NCI-H510A treated with DMSO at 0.1 percent for 48 hours (cell line): ENCODE measurements at regions not wholly inside any gene's neighbourhood (a gene's known extent, or its start where the extent isn't known, plus 50 kb on each side); places are given as distances from the start of the nearest gene placed in this dataset.
"Not testable (repeated sequence)": the region's sequence is repeated elsewhere in the genome, so short reads cannot be mapped to it uniquely, and the experiment has no call there.

Source experiments
- DNase-seq: peaks from one replicate; lab custom pipeline; 2025; lab: John Stamatoyannopoulos, UW

DNA sequence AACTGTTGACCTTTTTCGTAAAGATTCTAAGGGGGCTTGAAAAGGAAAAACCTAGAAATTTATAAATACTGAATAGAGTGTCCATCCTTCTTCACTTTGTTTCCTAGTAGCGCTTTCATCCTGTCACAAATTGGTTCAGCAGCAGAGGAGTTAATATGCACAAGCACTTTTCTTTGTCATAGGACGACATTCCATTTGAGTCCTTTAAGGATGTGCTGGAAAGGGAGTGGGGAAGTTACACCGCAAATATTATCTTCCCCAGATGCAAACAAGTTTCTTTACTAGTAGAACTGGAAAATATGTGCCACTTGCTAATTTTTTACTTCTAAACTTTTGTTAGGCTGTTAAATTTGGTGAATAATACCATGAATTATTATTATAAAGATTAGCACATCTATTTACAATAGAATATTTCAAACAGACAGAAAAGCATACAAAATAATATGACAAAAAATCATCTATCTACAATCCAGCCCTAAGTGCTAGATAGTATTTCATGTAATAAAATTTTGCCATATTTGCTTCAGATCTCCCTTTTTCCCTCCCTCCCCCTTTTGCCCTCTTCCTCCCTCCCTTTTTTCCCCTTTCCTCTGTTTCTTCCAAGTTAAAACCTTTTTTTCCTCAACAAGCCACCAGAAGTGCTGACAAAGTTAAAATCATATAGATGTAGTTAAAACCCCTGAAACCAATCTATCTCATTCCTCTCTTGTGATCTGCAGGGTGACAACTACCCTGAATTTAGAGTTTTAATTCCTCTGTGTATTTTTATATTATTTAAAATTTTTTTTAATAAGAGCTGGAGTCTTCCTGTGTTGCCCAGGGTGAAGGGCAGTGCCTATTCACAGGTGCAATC is 50.5 kb upstream of the MAP4K3 start:
- DNase-seq: no peak

DNA sequence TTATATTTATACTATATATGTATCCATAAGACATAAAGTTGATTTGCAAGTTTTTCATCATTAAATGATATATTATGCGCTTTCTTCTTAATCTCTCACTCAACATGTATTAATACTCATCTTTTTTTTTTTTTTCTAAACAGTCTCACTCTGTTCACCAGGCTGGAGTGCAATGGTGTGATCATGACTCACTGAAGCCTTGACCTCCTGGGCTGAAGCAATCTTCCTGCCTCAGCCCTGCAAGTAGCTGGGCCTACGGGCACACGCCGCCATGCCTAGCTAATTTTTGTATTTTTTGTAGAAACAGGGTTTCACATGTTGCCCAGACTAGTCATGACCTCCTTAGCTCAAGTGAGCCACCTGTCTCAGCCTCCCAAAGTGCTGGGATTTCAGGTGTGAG is 51.4 kb upstream of the MAP4K3 start:
- no peak for DNase-seq

DNA sequence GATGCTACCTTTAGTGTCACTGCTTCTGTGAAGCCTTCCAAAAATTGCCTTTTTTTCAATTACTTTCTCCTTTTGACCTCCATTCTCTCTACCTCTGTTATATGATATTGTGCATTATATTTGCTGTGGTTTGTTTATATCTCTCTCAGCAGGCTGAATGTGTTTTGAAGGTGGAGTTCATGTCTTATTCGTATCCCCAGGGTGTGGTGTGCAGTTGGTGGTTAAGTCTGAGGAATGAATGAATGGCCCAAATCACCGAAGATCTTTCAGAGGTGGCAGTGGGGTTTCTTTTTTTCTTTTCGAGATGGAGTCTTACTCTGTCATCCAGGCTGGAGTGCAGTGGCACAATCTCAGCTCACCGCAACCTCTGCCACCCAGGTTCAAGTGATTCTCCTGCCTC is 53.5 kb upstream of the MAP4K3 start:
- no peak for DNase-seq

DNA sequence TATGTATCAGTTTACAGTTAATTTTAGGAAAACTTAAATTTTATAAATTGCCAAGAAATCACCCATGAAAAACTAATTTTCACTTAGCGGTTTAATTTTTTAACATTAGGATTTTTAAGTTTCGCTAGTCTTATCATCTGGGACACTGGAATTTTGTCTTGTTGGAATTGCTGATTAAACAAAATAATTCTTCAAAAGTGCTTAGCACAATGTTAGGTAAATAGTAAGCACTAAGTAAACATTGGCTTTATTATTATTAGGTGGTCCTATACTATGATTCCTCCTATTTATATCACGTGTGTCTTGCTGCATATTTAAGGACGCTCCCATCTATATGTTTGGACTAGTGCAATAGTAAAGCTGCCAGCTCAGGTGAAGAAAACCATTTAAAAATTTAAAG is 54.6 kb upstream of the MAP4K3 start:
- DNase-seq: no peak

DNA sequence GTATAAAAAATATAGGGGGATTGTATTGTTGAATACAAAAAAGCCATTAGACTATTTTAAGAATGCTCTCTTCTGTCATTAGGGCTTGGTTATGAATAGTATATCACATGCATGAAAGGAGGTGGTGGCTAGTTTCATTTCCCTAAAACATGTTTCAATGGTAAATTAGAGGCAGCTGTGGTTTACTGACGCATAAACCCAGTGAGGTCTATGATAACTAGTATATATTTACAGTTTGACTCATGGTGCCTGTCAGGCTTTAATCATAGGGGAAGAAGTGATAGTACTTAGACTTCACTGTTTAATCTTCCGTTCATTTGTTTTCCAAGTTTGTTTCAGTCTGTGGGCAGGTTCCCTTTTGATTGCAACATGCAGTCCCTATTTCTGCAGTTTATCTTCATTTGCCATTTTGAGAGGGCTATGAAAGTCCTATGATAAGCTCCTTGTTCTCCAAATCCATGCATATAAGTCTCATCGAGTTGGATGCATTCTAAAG is 55.1 kb upstream of the MAP4K3 start:
- no peak for DNase-seq

DNA sequence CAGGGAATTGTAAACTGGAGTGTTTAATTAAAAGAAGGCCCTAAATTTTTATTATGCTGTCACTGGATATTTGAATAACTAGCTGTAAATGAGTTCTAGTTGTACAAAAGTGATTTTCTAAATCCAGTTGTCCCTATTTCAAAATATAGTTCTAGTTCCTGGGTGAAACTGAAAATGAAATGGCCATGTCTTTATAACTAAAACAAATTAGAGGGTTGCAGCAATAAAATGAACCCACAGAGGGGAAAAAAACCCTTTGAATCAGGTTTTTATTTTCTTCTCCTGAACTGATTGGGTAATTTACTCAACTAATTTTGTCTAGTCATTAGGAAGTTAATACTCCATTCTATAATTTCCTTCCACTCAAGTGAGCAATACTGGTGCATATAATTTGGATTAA is 55.6 kb upstream of the MAP4K3 start:
- no peak for DNase-seq

DNA sequence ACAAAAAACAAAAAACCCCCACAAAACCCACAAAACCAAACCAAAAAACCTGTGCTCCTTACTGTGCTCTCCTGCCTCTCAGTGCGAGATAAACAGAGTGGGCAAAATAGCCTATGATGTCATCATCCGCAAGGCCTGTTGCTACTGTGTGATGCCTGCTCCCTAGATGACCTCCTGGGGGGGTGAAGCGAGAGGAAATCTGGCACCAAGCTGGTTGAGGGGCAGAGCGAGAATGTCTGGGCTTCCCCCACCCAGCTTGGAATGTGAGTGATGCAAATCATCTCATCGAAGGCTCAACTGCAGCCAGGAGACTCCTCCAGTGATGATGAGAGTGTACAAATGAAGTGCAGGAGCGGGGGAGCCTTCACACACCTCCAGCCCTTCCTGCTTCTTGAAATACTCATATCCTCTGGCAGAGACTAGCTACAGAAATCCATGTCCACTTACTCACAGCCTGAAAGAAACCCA is 57.7 kb upstream of the MAP4K3 start:
- no peak for DNase-seq

DNA sequence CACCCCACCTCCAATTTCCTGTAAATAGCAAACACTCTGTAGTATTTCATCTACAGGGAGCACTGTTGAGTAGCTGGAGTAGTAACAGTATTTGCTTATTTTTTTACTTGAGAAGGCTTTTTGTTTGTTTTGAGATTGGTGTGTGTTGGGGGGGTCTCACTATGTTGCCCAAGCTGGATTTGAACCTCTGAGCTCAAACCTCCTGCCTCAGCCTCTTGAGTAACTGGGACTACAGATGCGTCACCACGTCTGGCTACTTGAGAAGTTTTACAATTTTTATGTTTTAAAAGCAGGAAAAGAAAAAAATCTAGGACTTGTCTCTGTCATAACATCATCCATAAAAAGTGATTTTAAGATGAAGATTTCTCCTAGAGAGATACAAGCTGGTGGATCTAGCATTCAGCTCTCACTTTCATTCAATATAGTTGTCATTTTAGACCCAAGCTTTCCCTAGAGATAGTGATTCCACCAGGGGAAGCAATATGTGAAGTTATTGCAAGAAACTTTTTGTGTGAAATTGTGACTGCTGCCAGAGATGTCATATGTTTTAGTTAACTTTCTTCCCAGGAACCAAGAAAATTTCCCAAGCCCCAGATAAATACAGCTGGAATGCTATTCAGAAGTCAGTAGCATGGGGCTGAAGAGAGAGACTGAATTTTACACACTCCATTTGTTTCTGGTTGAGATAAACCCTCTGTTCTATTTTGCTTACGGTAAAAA is 60.2 kb upstream of the MAP4K3 start:
- no peak for DNase-seq

DNA sequence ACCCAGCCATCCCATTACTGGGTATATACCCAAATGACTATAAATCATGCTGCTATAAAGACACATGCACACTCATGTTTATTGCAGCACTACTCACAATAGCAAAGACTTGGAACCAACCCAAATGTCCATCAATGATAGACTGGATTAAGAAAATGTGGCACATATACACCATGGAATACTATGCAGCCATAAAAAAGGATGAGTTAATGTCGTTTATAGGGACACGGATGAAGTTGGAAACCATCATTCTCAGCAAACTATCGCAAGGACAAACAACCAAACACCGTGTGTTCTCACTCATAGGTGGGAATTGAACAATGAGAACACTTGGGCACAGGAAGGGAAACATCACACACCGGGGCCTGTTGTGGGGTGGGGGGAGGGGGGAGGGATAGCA is 61.1 kb upstream of the MAP4K3 start:
- DNase-seq: not testable (repeated sequence)

DNA sequence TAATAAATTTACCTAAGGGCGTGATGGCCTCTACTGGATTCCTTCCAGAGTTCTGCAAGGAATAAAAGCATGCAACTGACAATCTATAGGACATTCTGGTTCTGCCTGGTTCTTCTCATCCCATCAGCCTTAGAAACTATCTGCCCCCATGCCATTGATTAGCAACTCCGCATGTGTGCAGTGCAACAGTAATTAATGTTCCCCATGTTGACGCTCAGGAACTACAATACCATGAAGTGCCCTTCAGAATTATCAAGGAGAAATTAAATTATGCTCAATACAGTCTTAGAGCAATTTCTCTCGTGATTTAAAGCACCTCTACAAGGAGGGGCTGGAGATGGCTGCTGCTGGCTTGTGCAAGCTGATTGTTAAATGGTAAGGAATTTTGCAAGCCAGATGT is 61.7 kb upstream of the MAP4K3 start:
- DNase-seq: no peak

DNA sequence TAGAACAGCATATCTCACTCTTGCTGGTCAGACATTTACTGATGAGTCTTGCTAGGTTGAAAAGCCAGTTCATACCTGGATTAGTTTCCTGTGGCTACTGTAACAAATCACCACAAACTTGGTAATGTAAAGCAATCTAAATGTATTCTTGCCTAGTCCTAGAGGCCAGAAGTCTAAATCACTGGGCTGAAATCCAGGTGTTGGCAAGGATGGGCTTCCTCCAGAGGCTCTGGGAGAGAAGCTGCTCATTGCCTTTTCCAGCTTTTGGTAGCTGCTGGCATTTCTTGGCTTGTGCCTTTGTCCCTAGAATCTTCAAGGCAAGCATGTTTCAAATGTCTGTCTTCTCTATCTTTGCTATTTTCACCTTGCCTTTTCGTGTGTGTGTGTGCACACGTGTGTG is 62.3 kb upstream of the MAP4K3 start:
- DNase-seq: no peak

DNA sequence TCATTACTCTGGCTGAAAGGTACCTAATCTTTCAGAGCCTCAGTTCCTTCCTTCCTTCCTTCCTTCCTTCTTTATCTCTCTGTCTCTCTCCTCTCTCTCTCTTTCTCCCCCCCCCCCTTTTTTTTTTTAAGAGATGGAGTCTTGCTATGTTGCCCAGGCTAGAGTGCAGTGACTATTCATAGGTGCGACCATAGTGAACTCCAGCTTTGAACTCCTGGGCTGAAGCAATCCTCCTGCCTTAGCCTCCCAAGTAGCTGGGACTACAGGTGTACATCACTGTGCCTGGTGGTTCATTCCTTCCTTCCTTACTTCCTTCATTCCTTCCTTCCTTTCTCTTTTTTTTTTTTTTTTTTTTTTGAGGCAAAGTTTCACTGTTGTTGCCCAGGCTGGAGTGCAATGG is 64.3 kb upstream of the MAP4K3 start:
- DNase-seq: no peak

DNA sequence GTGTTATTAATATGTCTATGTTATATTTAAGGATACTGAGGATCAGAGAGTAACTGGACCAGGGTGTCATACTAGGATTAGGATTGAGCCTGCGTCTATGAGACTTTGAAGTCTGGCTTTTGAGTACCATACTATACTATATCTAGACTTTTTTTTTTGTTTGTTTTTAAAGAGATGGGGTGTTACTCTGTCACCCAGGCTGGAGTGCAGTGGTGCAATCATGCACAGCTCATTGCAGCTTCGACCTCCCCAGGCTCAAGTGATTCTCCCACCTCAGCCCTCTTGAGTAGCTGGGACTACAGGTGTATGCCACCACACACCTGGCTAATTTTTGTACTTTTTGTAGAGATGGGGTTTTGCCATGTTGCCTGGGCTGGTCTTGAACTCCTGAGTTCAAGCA is 66.2 kb upstream of the MAP4K3 start:
- DNase-seq: no peak

DNA sequence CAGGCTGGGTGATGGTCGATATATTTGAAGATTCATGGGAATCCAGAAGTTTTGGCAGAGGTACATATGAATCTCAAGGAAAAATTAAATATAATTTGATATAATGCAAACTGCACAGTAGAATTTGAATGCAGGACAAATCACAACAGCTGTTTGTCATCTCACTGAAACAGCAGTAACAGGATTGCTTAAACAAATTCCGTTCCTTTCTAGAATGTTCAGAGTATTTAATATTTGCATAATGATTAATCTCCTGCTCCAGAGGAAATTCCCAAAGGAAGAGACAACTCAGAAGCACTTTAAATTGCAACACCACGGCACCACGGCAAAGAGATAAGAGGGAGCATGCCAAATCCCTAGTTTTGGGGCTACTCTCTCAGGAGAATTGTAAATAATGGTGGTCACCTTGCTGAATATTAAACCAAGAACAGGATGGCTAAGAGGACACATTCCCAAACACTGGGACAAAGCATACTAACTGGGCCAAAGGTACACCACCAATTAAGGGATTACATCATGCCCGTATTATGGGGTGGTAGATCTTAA is 67.8 kb upstream of the MAP4K3 start:
- no peak for DNase-seq

DNA sequence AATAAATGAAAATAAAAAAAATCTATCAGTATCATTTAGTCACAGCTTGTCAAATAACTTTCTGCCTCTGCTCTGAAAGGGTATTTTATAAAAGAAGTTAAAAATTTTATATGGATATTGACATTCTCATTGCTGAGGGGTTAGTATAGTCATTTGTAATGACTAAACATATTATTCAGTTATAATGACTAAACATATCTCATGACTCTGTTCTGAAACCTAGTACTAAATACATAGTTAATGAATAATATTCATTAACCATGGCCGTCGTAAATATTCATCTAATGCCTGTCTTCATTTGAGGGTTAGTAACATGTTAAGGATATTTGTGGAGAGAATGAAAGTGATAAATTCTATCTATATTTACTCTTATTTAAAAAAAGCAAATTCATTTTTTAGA is 69.1 kb upstream of the MAP4K3 start:
- no peak for DNase-seq

DNA sequence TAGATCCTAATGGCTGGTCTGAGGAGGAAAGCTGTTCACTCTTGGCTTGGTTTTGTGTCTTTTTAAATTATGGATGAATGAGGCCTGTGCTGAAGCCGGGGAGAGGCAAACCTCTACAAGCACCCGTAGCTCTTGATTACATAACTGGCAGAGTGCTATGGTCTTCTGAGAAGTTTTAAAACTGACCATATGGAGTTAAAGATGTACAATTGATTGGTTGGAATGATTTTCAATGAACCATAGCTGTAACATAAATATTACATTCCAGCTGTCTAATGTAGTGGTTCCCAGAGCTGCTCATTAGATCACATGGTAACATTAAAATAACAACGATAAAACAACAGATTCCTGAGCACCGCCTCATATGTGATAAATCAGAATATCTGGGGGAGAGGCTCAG is 71.1 kb upstream of the MAP4K3 start:
- no peak for DNase-seq

DNA sequence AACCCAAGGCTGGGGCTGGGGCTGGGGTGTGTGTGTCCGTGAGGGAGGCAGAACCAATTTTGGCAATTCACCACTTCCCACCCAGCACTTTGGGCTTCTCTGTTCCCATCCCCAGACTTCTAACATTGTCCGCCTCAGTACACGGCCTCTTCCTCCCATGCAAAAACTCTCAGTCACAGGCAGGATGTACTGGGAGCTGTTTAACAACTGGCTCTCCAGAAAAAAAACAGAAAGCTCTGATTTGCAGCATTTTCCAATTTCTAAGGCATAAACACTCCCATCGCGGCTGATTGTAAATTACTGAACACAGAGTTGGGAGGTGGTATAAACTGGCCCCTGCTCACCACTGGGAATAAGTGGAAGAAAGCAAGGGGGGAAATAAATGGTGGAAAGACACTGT is 73.1 kb upstream of the MAP4K3 start:
- DNase-seq: no peak

DNA sequence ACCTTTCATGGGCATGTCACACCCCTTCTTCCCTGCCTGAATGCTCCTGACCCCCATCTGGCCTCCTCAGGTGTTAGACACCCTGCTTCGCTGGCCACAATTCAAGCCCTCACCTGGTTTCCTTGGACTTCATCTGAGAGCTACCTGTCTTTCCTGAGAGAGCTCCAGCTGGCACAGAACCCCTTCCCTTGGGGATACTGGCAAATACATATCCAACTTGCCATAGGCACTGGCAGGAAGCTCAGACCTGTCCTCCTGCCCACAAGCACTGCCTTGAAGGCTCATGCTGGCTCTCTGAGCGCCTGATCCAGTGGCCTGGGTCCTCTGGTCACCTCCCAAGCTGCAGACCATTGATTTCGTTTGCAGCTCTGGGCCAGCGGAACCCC is 74.1 kb upstream of the MAP4K3 start:
- DNase-seq: no peak

DNA sequence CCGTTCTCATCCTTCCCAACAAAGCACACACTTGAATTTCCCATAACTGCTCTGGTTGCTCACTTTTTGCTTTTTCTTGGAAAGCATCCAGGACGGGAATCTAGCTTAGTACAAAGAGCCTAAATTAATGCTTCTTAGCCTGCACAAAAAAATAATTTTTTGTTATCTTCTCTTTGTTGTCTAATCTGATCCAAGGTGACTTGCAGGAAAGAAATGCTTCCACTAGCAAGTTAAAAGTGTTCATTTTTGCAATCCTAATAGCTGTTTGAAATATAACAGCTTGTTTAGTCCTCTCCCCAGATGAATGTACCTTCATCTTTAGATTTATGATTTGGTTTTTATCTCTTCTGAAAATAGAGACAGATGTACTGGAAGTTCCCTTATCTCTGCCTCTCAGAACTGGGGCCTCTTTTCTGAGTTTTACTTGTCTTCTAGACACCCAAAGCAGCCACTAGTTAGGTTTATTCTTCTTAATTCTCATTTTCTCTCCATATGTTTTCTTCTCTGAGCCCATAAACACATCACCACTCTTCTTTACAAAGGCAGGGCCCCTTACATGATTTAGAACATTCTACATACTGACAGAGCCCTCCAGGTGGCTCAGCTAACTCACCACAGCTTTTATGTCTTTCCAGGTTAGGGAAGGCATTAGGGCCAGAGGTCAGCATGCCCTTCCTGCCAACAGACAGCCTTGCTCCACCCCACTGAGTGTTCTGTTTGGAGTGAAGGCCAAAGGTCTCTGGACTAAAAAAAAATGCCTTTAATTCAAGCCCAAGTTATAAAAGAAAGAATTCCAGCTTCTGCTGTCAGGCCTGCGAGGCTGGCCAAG is 74.7 kb upstream of the MAP4K3 start:
- no peak for DNase-seq

DNA sequence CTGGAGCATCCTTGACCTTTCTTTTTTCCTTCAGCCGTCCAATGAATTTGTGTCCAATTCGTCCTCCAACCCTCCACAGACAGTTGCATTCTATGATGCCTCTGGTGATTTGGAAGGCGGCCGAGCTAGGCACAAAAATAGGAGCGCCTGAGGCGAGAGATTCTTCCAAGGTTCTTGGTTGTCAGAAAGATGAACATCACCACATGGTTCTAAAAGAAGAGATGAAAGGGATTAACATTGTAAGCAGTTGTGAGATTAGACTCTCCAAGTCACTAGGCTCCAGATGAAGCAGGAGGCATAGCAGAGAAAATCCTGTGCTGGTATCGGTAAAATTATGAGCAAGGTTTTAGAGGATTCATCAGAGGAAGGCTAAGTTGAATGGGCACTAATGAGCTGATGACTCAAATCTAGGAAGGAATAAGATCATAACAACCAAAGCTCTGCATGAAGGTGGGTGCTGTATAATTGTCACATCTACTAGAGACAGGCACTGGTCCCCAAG is 75.4 kb upstream of the MAP4K3 start:
- no peak for DNase-seq

DNA sequence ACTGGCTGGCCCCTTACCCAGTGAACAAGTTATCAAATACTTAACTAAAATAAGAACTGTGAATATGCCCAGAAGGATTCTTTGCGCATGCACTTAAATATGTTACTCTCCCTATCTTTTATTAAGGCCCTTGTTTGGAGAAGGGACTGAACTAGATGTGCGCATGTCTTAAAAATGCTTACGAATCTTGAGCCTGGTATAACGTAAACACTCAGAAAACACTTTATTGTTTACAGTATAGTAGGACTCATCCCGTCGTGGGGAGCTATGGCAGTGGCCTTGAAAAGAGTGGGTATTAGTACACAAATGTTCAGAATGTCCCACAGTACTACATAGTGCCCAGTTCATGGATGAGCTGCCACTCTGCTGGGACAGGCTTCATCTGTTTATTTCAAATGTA is 75.9 kb upstream of the MAP4K3 start:
- DNase-seq: no peak

DNA sequence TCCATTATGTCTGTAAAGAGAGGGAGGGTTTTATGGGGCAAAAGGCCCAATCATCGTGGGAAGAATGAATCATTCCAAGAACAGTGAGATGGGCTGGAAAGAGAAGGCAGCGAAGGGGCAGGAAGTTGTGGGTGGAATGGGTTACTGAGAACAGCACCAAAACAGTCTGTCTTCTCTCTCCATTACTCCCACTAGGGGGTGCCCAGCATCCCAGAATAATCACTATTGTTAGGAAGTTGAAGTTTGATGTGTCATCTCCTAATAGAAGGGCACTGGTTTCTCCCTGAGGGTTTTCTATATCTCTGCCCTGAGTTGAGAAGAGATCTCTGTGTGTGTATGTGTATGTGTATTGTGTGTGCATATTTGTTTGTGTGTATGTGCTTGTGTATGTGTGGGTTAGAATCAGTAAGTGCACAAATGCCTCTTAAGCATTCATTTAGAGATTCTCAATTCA is 76.6 kb upstream of the MAP4K3 start:
- DNase-seq: peak; percentile 23
